Type B pancreatic cell (in vitro differentiated cells): ENCODE measurements at regions not wholly inside any gene's neighbourhood (a gene's known extent, or its start where the extent isn't known, plus 50 kb on each side); places are given as distances from the start of the nearest gene placed in this dataset.

Source experiments
- DNase-seq: peaks from one replicate; pipeline ENCODE4 v3.0.0; 2021; ENCODE audit warnings: mixed read lengths; ENCODE audit not compliant: unreplicated experiment; ENCODE audit errors: extremely low spot score
- H3K27ac Mint-ChIP-seq: 2 replicates; pipeline ENCODE4 v1.8.0; 2021; ENCODE audit warnings: mild to moderate bottlenecking, mixed read lengths
- H3K27me3 Mint-ChIP-seq: 2 replicates; pipeline ENCODE4 v1.8.0; 2021; ENCODE audit warnings: mixed read lengths
- H3K36me3 Mint-ChIP-seq: 2 replicates; pipeline ENCODE4 v1.8.0; 2021; ENCODE audit warnings: mixed read lengths
- H3K4me1 Mint-ChIP-seq: one replicate; pipeline ENCODE4 v1.8.0; 2021; ENCODE audit warnings: mixed read lengths; ENCODE audit not compliant: unreplicated experiment
- H3K4me3 Mint-ChIP-seq: 2 replicates; pipeline ENCODE4 v1.8.0; 2021; ENCODE audit warnings: mild to moderate bottlenecking, mixed read lengths
- H3K9me3 Mint-ChIP-seq: 2 replicates; pipeline ENCODE4 v1.8.0; 2021; ENCODE audit warnings: mixed read lengths
- CTCF ChIP-seq: fragments of 200-600 bp; sonication (generic); conservative IDR thresholded peaks from 2 replicates; pipeline ENCODE4 v1.5.0; 2021; ENCODE audit warnings: antibody characterized with exemption, mild to moderate bottlenecking

- TF ChIP-seq CTCF: no peak
- no peak for DNase-seq
- H3K4me1 Mint-ChIP-seq: no peaks in the 10 kb centered on the region
- no peaks in the 10 kb centered on the region for H3K9me3 Mint-ChIP-seq
- H3K27ac Mint-ChIP-seq: no peak overlapping the region
- peaks cover 77% of the 10 kb centered on the region for H3K27me3 Mint-ChIP-seq
- no peaks in the 10 kb centered on the region for H3K36me3 Mint-ChIP-seq
- H3K4me3 Mint-ChIP-seq: no peak overlapping the region
Observed at GRCh38 chr4:41820473-41820872, 71.9 kb upstream of the PHOX2B start.

- Mint-ChIP-seq H3K27ac (no peak overlapping the region), H3K9me3 (no peaks in the 10 kb centered on the region), H3K36me3 (no peaks in the 10 kb centered on the region), H3K4me1 (no peaks in the 10 kb centered on the region), H3K4me3 (no peak overlapping the region), H3K27me3 (peaks cover 79% of the 10 kb centered on the region)
- no peak for DNase-seq
- TF ChIP-seq CTCF: no peak
Observed at GRCh38 chr4:41819621-41820020, 71.1 kb upstream of the PHOX2B start.

- Mint-ChIP-seq H3K27me3 (peaks cover 66% of the 10 kb centered on the region), H3K36me3 (no peaks in the 10 kb centered on the region), H3K9me3 (no peaks in the 10 kb centered on the region), H3K4me1 (no peaks in the 10 kb centered on the region), H3K4me3 (no peak overlapping the region), H3K27ac (no peak overlapping the region)
- no peak for TF ChIP-seq CTCF
- DNase-seq: no peak
Observed at GRCh38 chr4:41815473-41815872, 66.9 kb upstream of the PHOX2B start.

DNA sequence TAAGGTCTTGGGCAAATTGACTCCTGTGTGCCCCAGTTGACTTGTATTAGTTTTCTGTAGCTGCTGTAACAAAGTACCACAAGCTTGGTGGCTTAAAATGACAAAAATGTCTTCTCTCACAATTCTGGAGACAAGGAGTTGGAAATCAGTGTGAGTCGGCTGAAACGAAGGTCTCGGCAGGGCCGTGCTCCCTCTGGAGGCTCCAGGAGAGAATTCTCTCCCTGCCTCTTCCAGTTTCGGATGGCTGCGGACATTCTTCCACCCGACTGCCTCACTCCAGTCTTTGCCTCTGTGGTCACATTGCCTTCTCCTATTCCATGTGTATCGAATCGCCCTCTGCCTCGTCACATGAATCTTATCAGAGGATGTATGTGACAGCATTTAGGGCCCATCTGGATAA, 66.0 kb upstream of the PHOX2B start:
- H3K27me3 Mint-ChIP-seq: peaks cover 62% of the 10 kb centered on the region
- no peak for DNase-seq

GRCh38 chr4:41806807-41807206, 58.3 kb upstream of the PHOX2B start:
- H3K4me1 Mint-ChIP-seq: no peaks in the 10 kb centered on the region
- H3K27me3 Mint-ChIP-seq: peaks cover 41% of the 10 kb centered on the region
- TF ChIP-seq CTCF: no peak
- no peaks in the 10 kb centered on the region for H3K9me3 Mint-ChIP-seq
- no peak for DNase-seq
- no peaks in the 10 kb centered on the region for H3K36me3 Mint-ChIP-seq
- no peak overlapping the region for H3K4me3 Mint-ChIP-seq
- no peak overlapping the region for H3K27ac Mint-ChIP-seq

More for the DNA sequence above, 66.0 kb upstream of the PHOX2B start:
- peak; percentile 65 for TF ChIP-seq CTCF
- H3K36me3 Mint-ChIP-seq: no peaks in the 10 kb centered on the region
- H3K4me3 Mint-ChIP-seq: no peak overlapping the region
- H3K9me3 Mint-ChIP-seq: no peaks in the 10 kb centered on the region
- H3K27ac Mint-ChIP-seq: no peak overlapping the region
- H3K4me1 Mint-ChIP-seq: no peaks in the 10 kb centered on the region

DNA sequence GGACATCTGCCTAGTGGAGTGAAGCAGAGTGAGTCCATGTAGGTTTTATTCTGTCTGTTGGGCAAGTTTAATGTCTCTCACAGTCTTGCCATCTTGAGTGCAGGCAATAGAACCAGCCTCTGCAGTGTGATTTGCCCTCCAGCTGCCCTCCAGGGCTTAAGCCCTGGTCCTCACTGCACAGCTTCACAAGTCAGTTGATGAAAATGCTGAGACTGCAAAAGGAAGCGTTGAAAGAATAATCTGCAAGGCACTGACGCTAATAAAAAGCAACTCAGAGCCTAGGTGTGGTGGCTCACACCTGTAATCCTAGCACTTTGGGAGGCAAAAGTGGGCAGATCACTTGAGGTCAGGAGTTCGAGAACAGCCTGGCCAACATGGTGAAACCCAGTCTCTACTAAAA, 54.1 kb upstream of the PHOX2B start:
- no peak for DNase-seq
- H3K27me3 Mint-ChIP-seq: peaks cover 44% of the 10 kb centered on the region
- no peak for TF ChIP-seq CTCF
- H3K27ac Mint-ChIP-seq: no peak overlapping the region
- no peaks in the 10 kb centered on the region for H3K4me1 Mint-ChIP-seq
- no peaks in the 10 kb centered on the region for H3K9me3 Mint-ChIP-seq
- no peak overlapping the region for H3K4me3 Mint-ChIP-seq
- H3K36me3 Mint-ChIP-seq: no peaks in the 10 kb centered on the region
